Loucy (cell line): ENCODE measurements at regions not wholly inside any gene's neighbourhood (a gene's known extent, or its start where the extent isn't known, plus 50 kb on each side); places are given as distances from the start of the nearest gene placed in this dataset.

Source experiments
- H2AFZ ChIP-seq: fragments of 200-600 bp; sonication (generic); 2 replicates; pipeline ENCODE4 v1.6.0; 2016; ENCODE audit warnings: antibody characterized with exemption, mild to moderate bottlenecking, low read length, moderate library complexity
- H3F3A ChIP-seq: fragments of 200-600 bp; 2 replicates; pipeline ENCODE4 v1.6.0; 2016; ENCODE audit warnings: antibody characterized with exemption, low read depth, mild to moderate bottlenecking
- H3K27me3 ChIP-seq: fragments of 200-600 bp; sonication (generic); 2 replicates; pipeline ENCODE4 v1.6.1; 2014; ENCODE audit warnings: low read length, mild to moderate bottlenecking; ENCODE audit not compliant: insufficient read depth, poor library complexity, severe bottlenecking
- H3K36me3 ChIP-seq: fragments of 200-600 bp; sonication (generic); 2 replicates; pipeline ENCODE4 v1.6.1; 2016; ENCODE audit warnings: low read length; ENCODE audit not compliant: insufficient read depth
- H3K4me1 ChIP-seq: fragments of 200-600 bp; sonication (generic); 2 replicates; pipeline ENCODE4 v1.5.1; 2014; ENCODE audit warnings: low read length, mild to moderate bottlenecking; ENCODE audit not compliant: insufficient read depth, poor library complexity, severe bottlenecking
- H3K4me2 ChIP-seq: fragments of 200-600 bp; sonication (generic); 2 replicates; pipeline ENCODE4 v1.6.0; 2014; ENCODE audit warnings: antibody characterized with exemption, low read length, low read depth, mild to moderate bottlenecking; ENCODE audit not compliant: poor library complexity, severe bottlenecking
- H3K4me3 ChIP-seq: fragments of 200-600 bp; sonication (generic); 2 replicates; pipeline ENCODE4 v1.5.1; 2014; ENCODE audit warnings: low read length, mild to moderate bottlenecking, mixed read lengths; ENCODE audit not compliant: poor library complexity, severe bottlenecking
- H3K79me2 ChIP-seq: fragments of 200-600 bp; sonication (generic); 2 replicates; pipeline ENCODE4 v1.6.1; 2014; ENCODE audit warnings: low read length; ENCODE audit not compliant: insufficient read depth
- H3K9ac ChIP-seq: fragments of 200-600 bp; sonication (generic); 2 replicates; pipeline ENCODE4 v1.6.0; 2014; ENCODE audit warnings: mild to moderate bottlenecking, low read depth, low read length, moderate library complexity; ENCODE audit not compliant: poor library complexity, severe bottlenecking
- H3K9me2 ChIP-seq: fragments of 200-600 bp; sonication (generic); replicated peaks from 2 replicates; pipeline ENCODE4 v1.6.1; 2016; ENCODE audit warnings: low read depth, low read length, mixed read lengths
- H3K9me3 ChIP-seq: fragments of 200-600 bp; sonication (generic); 2 replicates; pipeline ENCODE4 v1.6.1; 2014; ENCODE audit warnings: mild to moderate bottlenecking, antibody characterized with exemption, low read length, low read depth; ENCODE audit not compliant: insufficient read depth
- H4K20me1 ChIP-seq: fragments of 200-600 bp; sonication (generic); 2 replicates; pipeline ENCODE4 v1.6.0; 2014; ENCODE audit warnings: antibody characterized with exemption, low read length, mild to moderate bottlenecking; ENCODE audit not compliant: insufficient read depth, poor library complexity, severe bottlenecking
- EZH2phosphoT487 ChIP-seq: fragments of 200-600 bp; IDR thresholded peaks from 2 replicates; pipeline ENCODE4 v1.6.1; 2018; ENCODE audit warnings: antibody characterized with exemption, mild to moderate bottlenecking, moderate library complexity, borderline replicate concordance
- TF ChIP-seq, protein P1 (sequence below): fragments of 200-600 bp; sonication (generic); conservative IDR thresholded peaks from 2 replicates; pipeline ENCODE4 v1.5.1; 2014; ENCODE audit warnings: mild to moderate bottlenecking, antibody characterized with exemption, low read length

DNA sequence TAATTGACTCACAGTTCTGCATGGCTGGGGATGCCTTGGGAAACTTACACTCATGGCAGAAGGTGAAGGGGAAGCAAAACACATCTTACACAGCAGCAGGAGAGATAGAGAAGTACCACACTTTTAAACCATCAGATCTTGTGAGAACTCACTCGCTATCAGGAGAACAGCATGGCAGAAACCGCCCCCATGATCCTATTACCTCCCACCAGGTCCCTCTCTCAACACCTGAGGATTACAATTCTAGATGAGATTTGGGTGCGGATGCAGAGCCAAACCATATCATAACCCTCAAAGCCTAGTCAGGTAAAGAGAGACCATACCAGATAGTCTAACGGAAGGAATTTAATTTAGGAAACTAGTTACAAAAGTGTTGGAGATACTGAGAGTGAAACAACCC, 182.6 kb upstream of the ACVR2A start:
- H4K20me1 ChIP-seq: no peaks in the 10 kb centered on the region
- H3K4me1 ChIP-seq: no peaks in the 10 kb centered on the region
- no peak for TF ChIP-seq EZH2phosphoT487
- TF ChIP-seq, protein P1, sequence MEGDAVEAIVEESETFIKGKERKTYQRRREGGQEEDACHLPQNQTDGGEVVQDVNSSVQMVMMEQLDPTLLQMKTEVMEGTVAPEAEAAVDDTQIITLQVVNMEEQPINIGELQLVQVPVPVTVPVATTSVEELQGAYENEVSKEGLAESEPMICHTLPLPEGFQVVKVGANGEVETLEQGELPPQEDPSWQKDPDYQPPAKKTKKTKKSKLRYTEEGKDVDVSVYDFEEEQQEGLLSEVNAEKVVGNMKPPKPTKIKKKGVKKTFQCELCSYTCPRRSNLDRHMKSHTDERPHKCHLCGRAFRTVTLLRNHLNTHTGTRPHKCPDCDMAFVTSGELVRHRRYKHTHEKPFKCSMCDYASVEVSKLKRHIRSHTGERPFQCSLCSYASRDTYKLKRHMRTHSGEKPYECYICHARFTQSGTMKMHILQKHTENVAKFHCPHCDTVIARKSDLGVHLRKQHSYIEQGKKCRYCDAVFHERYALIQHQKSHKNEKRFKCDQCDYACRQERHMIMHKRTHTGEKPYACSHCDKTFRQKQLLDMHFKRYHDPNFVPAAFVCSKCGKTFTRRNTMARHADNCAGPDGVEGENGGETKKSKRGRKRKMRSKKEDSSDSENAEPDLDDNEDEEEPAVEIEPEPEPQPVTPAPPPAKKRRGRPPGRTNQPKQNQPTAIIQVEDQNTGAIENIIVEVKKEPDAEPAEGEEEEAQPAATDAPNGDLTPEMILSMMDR: no peak
- no peak overlapping the region for H3K4me2 ChIP-seq
- no peak overlapping the region for H3K4me3 ChIP-seq
- no peaks in the 10 kb centered on the region for H3K79me2 ChIP-seq
- H3F3A ChIP-seq: no peaks in the 10 kb centered on the region
- H3K27me3 ChIP-seq: no peaks in the 10 kb centered on the region
- H2AFZ ChIP-seq: no peak overlapping the region
- no peaks in the 10 kb centered on the region for H3K9me3 ChIP-seq
- H3K9me2 ChIP-seq: no peaks in the 10 kb centered on the region
- H3K9ac ChIP-seq: no peak overlapping the region
- no peaks in the 10 kb centered on the region for H3K36me3 ChIP-seq

DNA sequence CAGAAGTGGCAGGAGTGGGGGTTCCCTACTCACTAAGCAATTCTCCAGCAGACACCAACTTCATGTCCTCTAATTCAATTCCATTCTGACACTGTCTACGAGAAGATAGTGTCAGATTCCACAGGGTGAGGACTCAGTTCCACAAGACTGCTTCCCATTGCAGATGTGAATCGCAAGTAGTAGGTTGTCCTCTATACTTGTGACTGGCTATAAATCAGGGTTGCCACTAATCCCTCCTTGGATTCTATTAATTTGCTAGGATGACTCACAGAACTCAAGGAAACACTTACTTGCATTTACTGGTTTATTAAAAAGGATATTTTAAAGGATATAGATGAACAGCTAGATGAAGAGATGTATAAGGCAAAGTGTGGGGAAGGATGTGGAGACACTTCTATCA, 184.1 kb upstream of the ACVR2A start:
- no peaks in the 10 kb centered on the region for H3K79me2 ChIP-seq
- no peaks in the 10 kb centered on the region for H3K9me2 ChIP-seq
- H4K20me1 ChIP-seq: no peaks in the 10 kb centered on the region
- H3F3A ChIP-seq: no peaks in the 10 kb centered on the region
- no peaks in the 10 kb centered on the region for H3K4me1 ChIP-seq
- H3K27me3 ChIP-seq: no peaks in the 10 kb centered on the region
- H3K9me3 ChIP-seq: no peaks in the 10 kb centered on the region
- H2AFZ ChIP-seq: no peak overlapping the region
- TF ChIP-seq, protein P1: no peak
- TF ChIP-seq EZH2phosphoT487: no peak
- H3K36me3 ChIP-seq: no peaks in the 10 kb centered on the region
- H3K9ac ChIP-seq: no peak overlapping the region
- H3K4me2 ChIP-seq: no peak overlapping the region
- H3K4me3 ChIP-seq: no peak overlapping the region

DNA sequence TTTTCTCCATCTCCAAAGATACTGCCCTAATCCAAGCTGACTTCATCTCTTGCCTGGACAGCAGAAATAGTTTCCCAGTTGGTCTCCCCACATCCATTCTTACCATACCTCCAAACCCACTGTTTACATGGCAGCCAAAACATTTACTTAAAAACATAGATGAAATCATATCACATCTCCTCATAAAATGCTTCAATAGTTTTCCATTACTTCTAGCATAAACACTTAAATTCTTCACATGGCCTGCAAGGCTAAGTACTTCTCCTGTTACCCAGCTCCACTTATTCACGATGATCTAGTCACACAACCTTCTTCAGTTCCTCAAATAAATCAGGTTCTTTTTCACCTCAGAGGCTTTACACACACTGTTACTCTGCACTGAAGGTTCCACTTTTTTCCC, 185.8 kb upstream of the ACVR2A start:
- no peaks in the 10 kb centered on the region for H3K4me1 ChIP-seq
- no peaks in the 10 kb centered on the region for H3F3A ChIP-seq
- H3K4me3 ChIP-seq: no peak overlapping the region
- H2AFZ ChIP-seq: no peak overlapping the region
- H3K36me3 ChIP-seq: no peaks in the 10 kb centered on the region
- H3K4me2 ChIP-seq: no peak overlapping the region
- H3K27me3 ChIP-seq: no peaks in the 10 kb centered on the region
- H3K9me3 ChIP-seq: no peaks in the 10 kb centered on the region
- H3K9me2 ChIP-seq: no peaks in the 10 kb centered on the region
- H3K79me2 ChIP-seq: no peaks in the 10 kb centered on the region
- no peaks in the 10 kb centered on the region for H4K20me1 ChIP-seq
- no peak for TF ChIP-seq EZH2phosphoT487
- TF ChIP-seq, protein P1: no peak
- H3K9ac ChIP-seq: no peak overlapping the region
